ENCODE measurements at regions not wholly inside any gene's neighbourhood (a gene's known extent, or its start where the extent isn't known, plus 50 kb on each side); places are given as distances from the start of the nearest gene placed in this dataset.

GRCh38 chr4:27194599-27195176, 334.0 kb downstream of the STIM2 start:
- DNase-seq, result no peak
- intact Hi-C loops (cut with DNase I), result no loop called here
- Histone ChIP-seq H3K9me3 (ENCODE audit: control insufficient read depth in 2 of 3, insufficient read depth in 1 of 3, low read length in 3 of 3) (no peaks in the 10 kb centered on the region), H3K27me3 (ENCODE audit: control insufficient read depth, insufficient read depth, low read length) (no peaks in the 10 kb centered on the region), H3K9ac (ENCODE audit: low read length in 3 of 3) (no peak overlapping the region), H3K4me3 (ENCODE audit: low read length in 3 of 3) (no peak overlapping the region), H3K4me1 (ENCODE audit: control insufficient read depth in 2 of 3, insufficient read depth in 2 of 3, low read depth in 1 of 3, low read length in 3 of 3) (no peaks in the 10 kb centered on the region), H3K36me3 (ENCODE audit: control insufficient read depth in 2 of 3, insufficient read depth in 3 of 3, low read length in 3 of 3) (no peaks in the 10 kb centered on the region), H3K27ac (ENCODE audit: low read depth in 2 of 2, low read length in 2 of 2) (no peak overlapping the region)
- TF ChIP-seq CTCF (IDR thresholded peaks at IDR 0.05; ENCODE audit: borderline replicate concordance, extremely low read depth, insufficient read depth), result no peak
- FAIRE-seq, result no peak

DNA sequence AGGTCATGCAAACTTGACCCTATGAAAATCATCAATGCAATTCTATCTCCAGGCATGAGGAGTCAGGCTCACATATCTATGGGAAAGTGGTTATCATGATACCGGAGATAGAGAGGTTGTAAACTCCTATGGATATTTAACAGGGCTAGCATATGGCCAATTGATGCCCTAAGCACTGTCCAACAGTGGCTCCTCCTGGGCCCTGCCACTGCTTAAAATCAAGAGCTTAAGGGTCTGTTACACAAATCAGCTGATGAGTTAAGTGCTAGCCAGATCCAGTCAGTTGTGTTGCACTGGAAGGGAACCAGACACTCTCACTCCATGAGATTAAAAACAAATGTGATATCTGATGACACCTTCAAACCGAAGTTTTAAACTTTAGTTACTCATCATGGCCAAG, 337.6 kb downstream of the STIM2 start:
- intact Hi-C loops (cut with DNase I), result no loop called here
- Histone ChIP-seq H3K9ac (ENCODE audit: low read length in 3 of 3) (no peak overlapping the region), H3K9me3 (ENCODE audit: control insufficient read depth in 2 of 3, insufficient read depth in 1 of 3, low read length in 3 of 3) (no peaks in the 10 kb centered on the region), H3K4me3 (ENCODE audit: low read length in 3 of 3) (no peak overlapping the region), H3K27ac (ENCODE audit: low read depth in 2 of 2, low read length in 2 of 2) (no peak overlapping the region), H3K36me3 (ENCODE audit: control insufficient read depth in 2 of 3, insufficient read depth in 3 of 3, low read length in 3 of 3) (no peaks in the 10 kb centered on the region), H3K27me3 (ENCODE audit: control insufficient read depth, insufficient read depth, low read length) (no peaks in the 10 kb centered on the region), H3K4me1 (ENCODE audit: control insufficient read depth in 2 of 3, insufficient read depth in 2 of 3, low read depth in 1 of 3, low read length in 3 of 3) (no peaks in the 10 kb centered on the region)
- no peak for FAIRE-seq
- no peak for TF ChIP-seq CTCF (IDR thresholded peaks at IDR 0.05; ENCODE audit: borderline replicate concordance, extremely low read depth, insufficient read depth)
- no peak for DNase-seq

DNA sequence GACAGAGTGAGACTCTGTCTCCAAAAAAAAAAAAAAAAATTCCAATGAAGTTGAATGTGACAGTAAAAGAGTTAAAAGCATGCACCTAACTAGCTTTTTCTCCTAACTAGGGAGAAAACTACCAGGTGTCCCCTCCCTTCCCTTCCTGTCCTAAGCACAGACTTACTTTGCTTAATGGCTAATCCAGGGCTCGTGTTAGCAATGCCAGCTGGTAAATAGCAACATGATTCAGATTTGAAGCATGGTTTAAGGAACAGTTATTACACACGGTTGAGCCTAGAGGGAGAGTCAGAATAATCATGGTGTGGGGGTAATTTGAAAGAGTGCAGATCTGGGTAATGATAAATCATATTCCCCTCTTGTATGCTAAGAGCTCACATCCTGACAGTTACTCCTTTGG, 338.3 kb downstream of the STIM2 start:
- no peak overlapping the region for H3K4me3 ChIP-seq (ENCODE audit: low read length in 3 of 3)
- H3K36me3 ChIP-seq (ENCODE audit: control insufficient read depth in 2 of 3, insufficient read depth in 3 of 3, low read length in 3 of 3), result no peaks in the 10 kb centered on the region
- H3K27me3 ChIP-seq (ENCODE audit: control insufficient read depth, insufficient read depth, low read length), result no peaks in the 10 kb centered on the region
- no peak for FAIRE-seq
- H3K27ac ChIP-seq (ENCODE audit: low read depth in 2 of 2, low read length in 2 of 2), result no peak overlapping the region
- no peak overlapping the region for H3K9ac ChIP-seq (ENCODE audit: low read length in 3 of 3)
- DNase-seq, result no peak
- TF ChIP-seq CTCF (IDR thresholded peaks at IDR 0.05; ENCODE audit: borderline replicate concordance, extremely low read depth, insufficient read depth), result no peak
- intact Hi-C loops (cut with DNase I), result no loop called here
- no peaks in the 10 kb centered on the region for H3K4me1 ChIP-seq (ENCODE audit: control insufficient read depth in 2 of 3, insufficient read depth in 2 of 3, low read depth in 1 of 3, low read length in 3 of 3)
- H3K9me3 ChIP-seq (ENCODE audit: control insufficient read depth in 2 of 3, insufficient read depth in 1 of 3, low read length in 3 of 3), result no peaks in the 10 kb centered on the region

DNA sequence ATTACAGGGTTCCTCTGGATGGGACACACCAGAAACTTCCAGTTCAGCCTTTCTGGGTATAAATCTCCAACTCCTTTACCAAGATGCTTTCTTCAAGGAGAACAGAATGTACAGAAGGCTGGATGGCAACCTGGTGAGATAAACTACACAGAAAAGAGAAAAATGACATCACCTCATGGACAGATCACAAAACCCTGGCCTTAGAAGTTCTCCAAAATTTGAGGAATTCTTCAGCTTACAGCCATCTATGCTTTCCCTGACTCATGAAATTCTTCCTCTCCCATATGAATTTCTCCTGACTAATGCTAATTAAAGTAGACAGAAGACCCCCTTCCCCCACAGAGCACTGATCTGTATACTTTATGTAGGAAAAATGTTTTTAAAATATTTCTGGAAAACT, 345.4 kb downstream of the STIM2 start:
- TF ChIP-seq CTCF (IDR thresholded peaks at IDR 0.05; ENCODE audit: borderline replicate concordance, extremely low read depth, insufficient read depth), result no peak
- no peak overlapping the region for H3K27ac ChIP-seq (ENCODE audit: low read depth in 2 of 2, low read length in 2 of 2)
- no peaks in the 10 kb centered on the region for H3K4me1 ChIP-seq (ENCODE audit: control insufficient read depth in 2 of 3, insufficient read depth in 2 of 3, low read depth in 1 of 3, low read length in 3 of 3)
- intact Hi-C loops (cut with DNase I), result no loop called here
- DNase-seq, result no peak
- FAIRE-seq, result no peak
- no peaks in the 10 kb centered on the region for H3K27me3 ChIP-seq (ENCODE audit: control insufficient read depth, insufficient read depth, low read length)
- H3K9me3 ChIP-seq (ENCODE audit: control insufficient read depth in 2 of 3, insufficient read depth in 1 of 3, low read length in 3 of 3), result no peaks in the 10 kb centered on the region
- no peak overlapping the region for H3K9ac ChIP-seq (ENCODE audit: low read length in 3 of 3)
- H3K4me3 ChIP-seq (ENCODE audit: low read length in 3 of 3), result no peak overlapping the region
- no peaks in the 10 kb centered on the region for H3K36me3 ChIP-seq (ENCODE audit: control insufficient read depth in 2 of 3, insufficient read depth in 3 of 3, low read length in 3 of 3)
